ENCODE measurements at regions not wholly inside any gene's neighbourhood (a gene's known extent, or its start where the extent isn't known, plus 50 kb on each side); places are given as distances from the start of the nearest gene placed in this dataset.

DNA sequence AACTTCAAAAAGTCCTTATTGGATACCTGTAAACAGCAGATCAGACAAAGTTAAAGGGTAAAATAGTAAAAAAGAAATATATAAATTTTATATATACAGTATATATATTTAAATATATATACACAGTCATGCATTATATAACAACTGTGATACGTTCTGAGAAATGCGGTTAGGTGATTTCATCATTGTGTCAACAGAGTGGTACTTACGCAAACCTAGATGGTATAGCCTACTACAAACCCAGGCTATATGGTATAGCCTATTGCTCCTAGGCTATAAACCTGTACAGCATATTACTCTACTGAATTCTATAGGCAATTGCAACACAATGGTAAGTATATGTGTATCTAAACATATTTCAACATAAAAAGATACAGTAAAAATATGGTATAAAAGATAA lies 222.7 kb downstream of the NUF2 start:
- TF ChIP-seq, protein P1, sequence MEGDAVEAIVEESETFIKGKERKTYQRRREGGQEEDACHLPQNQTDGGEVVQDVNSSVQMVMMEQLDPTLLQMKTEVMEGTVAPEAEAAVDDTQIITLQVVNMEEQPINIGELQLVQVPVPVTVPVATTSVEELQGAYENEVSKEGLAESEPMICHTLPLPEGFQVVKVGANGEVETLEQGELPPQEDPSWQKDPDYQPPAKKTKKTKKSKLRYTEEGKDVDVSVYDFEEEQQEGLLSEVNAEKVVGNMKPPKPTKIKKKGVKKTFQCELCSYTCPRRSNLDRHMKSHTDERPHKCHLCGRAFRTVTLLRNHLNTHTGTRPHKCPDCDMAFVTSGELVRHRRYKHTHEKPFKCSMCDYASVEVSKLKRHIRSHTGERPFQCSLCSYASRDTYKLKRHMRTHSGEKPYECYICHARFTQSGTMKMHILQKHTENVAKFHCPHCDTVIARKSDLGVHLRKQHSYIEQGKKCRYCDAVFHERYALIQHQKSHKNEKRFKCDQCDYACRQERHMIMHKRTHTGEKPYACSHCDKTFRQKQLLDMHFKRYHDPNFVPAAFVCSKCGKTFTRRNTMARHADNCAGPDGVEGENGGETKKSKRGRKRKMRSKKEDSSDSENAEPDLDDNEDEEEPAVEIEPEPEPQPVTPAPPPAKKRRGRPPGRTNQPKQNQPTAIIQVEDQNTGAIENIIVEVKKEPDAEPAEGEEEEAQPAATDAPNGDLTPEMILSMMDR (IDR thresholded peaks at IDR 0.05) = no peak
- TF ChIP-seq POLR2A (IDR thresholded peaks at IDR 0.05) = no peak
